ENCODE measurements at regions not wholly inside any gene's neighbourhood (a gene's known extent, or its start where the extent isn't known, plus 50 kb on each side); places are given as distances from the start of the nearest gene placed in this dataset.

DNA sequence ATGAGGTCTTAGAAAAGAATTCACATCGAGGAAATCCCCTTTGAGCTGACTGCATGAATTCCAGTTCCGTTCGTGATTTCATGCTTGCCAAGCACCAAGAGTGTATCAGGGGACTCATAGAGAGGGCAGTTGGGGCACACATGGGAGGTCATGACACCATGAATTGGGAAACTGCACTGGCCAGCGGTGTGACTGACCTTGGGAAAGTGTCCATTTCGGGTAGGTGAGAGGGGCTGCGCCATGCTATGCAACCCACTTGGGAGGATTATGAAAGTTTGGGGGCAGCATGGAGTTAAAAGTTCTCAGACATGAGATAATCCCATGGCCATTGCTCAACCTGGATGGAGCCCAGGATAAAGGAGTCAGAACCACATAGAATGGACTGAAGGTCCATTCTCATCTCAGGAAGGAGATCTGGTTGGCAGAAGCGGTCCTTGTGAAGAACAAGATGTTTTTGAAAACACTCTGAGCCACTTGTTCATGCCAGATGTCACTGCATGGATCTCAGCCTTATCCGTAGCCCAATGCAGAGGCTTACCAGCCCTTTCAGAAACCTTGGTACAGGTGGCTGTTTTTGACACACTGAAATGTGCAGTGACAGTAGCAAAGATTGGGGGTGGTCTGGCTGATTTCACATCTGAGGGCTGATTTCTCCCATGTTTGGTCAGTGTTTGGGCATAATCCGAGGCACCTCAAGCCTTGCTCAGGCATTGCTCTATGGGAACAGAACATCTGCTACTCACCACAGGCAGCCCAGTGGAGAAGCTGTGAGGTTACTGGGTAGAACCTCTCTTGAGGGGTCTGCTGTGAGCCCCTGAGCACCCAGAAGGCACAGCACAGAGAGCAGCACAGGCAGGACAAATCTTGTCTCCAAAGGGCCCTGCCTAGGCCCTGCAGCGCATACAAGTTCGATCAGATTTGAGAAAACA is 252.3 kb downstream of the CXCL12 start:
- in situ Hi-C loops (cut with MboI; ENCODE audit: low pct_ligation_motif_present in 1 of 4, low pct_unique_long_range_greater_than_20kb in 1 of 4, low sequenced_read_pairs in 3 of 4) (no loop called here), intact Hi-C loops (cut with DNase I; ENCODE audit: low total_unique reads) (no loop called here)
- no peaks in the 10 kb centered on the region for H3K4me1 ChIP-seq
- no peak for TF ChIP-seq EP300 (IDR thresholded peaks at IDR 0.05; ENCODE audit: low read depth)
- no peak for TF ChIP-seq POLR2AphosphoS5 (IDR thresholded peaks at IDR 0.05)
- TF ChIP-seq, protein P1, sequence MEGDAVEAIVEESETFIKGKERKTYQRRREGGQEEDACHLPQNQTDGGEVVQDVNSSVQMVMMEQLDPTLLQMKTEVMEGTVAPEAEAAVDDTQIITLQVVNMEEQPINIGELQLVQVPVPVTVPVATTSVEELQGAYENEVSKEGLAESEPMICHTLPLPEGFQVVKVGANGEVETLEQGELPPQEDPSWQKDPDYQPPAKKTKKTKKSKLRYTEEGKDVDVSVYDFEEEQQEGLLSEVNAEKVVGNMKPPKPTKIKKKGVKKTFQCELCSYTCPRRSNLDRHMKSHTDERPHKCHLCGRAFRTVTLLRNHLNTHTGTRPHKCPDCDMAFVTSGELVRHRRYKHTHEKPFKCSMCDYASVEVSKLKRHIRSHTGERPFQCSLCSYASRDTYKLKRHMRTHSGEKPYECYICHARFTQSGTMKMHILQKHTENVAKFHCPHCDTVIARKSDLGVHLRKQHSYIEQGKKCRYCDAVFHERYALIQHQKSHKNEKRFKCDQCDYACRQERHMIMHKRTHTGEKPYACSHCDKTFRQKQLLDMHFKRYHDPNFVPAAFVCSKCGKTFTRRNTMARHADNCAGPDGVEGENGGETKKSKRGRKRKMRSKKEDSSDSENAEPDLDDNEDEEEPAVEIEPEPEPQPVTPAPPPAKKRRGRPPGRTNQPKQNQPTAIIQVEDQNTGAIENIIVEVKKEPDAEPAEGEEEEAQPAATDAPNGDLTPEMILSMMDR (IDR thresholded peaks at IDR 0.05) = no peak
- no peak for TF ChIP-seq POLR2A (IDR thresholded peaks at IDR 0.05)
- no peak overlapping the region for H3K4me3 ChIP-seq
- DNase-seq = no peak
- H3K27ac ChIP-seq = no peak overlapping the region
- H3K27me3 ChIP-seq = no peaks in the 10 kb centered on the region
- no peaks in the 10 kb centered on the region for H3K36me3 ChIP-seq
- WGBS, 2 donors (ENCODE audit: low coverage in 1 of 2) = 77 to 79% methylated on average over 2 to 11 of the region's 11 CpGs
- no peaks in the 10 kb centered on the region for H3K9me3 ChIP-seq

DNA sequence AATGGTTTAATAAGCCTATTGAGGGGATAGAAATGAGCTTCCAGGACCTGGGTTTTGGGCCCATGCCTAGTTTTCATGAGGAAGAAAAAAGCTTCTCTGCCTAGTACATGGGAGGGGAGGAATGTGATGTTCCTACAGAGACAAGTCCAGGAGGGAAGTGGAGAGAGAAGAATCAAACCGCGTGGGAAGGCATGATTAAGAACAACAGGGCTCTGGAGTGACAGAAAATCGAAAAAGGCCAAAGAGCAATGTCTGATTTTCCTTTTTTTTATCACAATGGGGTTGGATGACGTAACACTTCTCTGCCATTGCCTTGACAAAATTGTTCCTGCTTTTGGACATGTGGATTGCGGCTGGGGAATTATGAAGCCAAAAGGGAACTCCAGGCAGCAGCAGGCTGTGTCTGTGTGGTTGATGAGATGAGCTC is 258.6 kb downstream of the CXCL12 start:
- no peaks in the 10 kb centered on the region for H3K36me3 ChIP-seq
- in situ Hi-C loops (cut with MboI; ENCODE audit: low pct_ligation_motif_present in 1 of 4, low pct_unique_long_range_greater_than_20kb in 1 of 4, low sequenced_read_pairs in 3 of 4) = no loop called here
- H3K27me3 ChIP-seq = no peaks in the 10 kb centered on the region
- no peak for DNase-seq
- no peaks in the 10 kb centered on the region for H3K9me3 ChIP-seq
- H3K27ac ChIP-seq = no peak overlapping the region
- intact Hi-C loops (cut with DNase I; ENCODE audit: low total_unique reads) = no loop called here
- H3K4me3 ChIP-seq = no peak overlapping the region
- H3K4me1 ChIP-seq = no peaks in the 10 kb centered on the region
- TF ChIP-seq POLR2A (IDR thresholded peaks at IDR 0.05) (no peak), POLR2AphosphoS5 (IDR thresholded peaks at IDR 0.05) (no peak), EP300 (IDR thresholded peaks at IDR 0.05; ENCODE audit: low read depth) (no peak)
- TF ChIP-seq, protein P1 (IDR thresholded peaks at IDR 0.05) = no peak
- WGBS, 2 donors (ENCODE audit: low coverage in 1 of 2) = 78% methylated on average over 4 to 5 of the region's 5 CpGs

DNA sequence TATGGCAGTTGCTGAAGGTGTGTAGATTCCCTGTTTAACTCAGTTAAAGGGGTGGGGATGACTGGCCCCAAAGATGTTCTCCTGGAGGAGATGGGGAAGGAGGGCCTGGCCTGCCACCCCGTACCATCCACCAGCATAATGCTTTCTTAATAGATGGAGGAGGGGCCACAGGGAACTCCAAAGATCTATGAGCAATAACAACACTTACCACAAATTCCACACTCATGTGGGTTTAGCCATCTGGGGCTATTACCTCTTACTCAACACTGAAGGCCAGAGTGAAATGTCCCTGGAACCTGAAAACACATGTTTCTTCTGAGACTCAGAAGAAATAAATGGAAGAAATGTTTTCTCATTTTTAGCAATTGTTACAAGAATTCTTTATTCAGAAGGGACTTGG is 259.0 kb downstream of the CXCL12 start:
- in situ Hi-C loops (cut with MboI; ENCODE audit: low pct_ligation_motif_present in 1 of 4, low pct_unique_long_range_greater_than_20kb in 1 of 4, low sequenced_read_pairs in 3 of 4) (no loop called here), intact Hi-C loops (cut with DNase I; ENCODE audit: low total_unique reads) (no loop called here)
- DNase-seq = no peak
- H3K4me3 ChIP-seq = no peak overlapping the region
- 73% methylated on average over 1 of the region's 1 CpG; no CpG with 5 or more reads in 1 of the 2 donors for WGBS, 2 donors (ENCODE audit: low coverage in 1 of 2)
- no peaks in the 10 kb centered on the region for H3K27me3 ChIP-seq
- H3K9me3 ChIP-seq = no peaks in the 10 kb centered on the region
- H3K27ac ChIP-seq = no peak overlapping the region
- no peaks in the 10 kb centered on the region for H3K4me1 ChIP-seq
- TF ChIP-seq, protein P1 (IDR thresholded peaks at IDR 0.05) = no peak
- H3K36me3 ChIP-seq = no peaks in the 10 kb centered on the region

DNA sequence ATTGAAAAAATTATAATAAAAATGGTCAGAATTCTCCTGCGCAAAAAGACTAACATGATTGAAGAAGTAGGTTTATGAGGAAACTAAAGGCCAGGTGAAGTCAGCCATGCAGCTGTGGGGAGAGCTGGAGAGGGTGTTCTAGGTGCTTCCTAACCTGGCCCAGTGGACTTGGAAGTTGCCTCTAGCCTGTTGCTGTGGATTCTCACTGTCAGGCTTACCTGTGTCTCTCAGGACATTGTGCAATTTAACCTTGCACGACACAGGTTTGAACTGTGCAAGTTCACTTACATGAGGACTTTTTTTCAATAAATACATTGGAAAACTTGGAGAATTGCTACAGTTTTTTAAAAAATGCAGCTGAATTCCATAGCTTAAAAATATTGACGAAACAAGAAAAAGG is 266.4 kb downstream of the CXCL12 start:
- H3K4me3 ChIP-seq = no peak overlapping the region
- H3K4me1 ChIP-seq = no peaks in the 10 kb centered on the region
- no peak for DNase-seq
- H3K36me3 ChIP-seq = no peaks in the 10 kb centered on the region
- intact Hi-C loops (cut with DNase I; ENCODE audit: low total_unique reads) = no loop called here
- WGBS, 2 donors (ENCODE audit: low coverage in 1 of 2) = 92 to 98% methylated on average over 3 of the region's 3 CpGs
- no peaks in the 10 kb centered on the region for H3K27me3 ChIP-seq
- in situ Hi-C loops (cut with MboI; ENCODE audit: low pct_ligation_motif_present in 1 of 4, low pct_unique_long_range_greater_than_20kb in 1 of 4, low sequenced_read_pairs in 3 of 4) = no loop called here
- TF ChIP-seq, protein P1 (IDR thresholded peaks at IDR 0.05) = no peak
- TF ChIP-seq EP300 (IDR thresholded peaks at IDR 0.05; ENCODE audit: low read depth) (no peak), POLR2AphosphoS5 (IDR thresholded peaks at IDR 0.05) (no peak), POLR2A (IDR thresholded peaks at IDR 0.05) (no peak)
- no peak overlapping the region for H3K27ac ChIP-seq
- H3K9me3 ChIP-seq = no peaks in the 10 kb centered on the region

Data from transverse colon (tissue), 4 donors.